ENCODE measurements at regions not wholly inside any gene's neighbourhood (a gene's known extent, or its start where the extent isn't known, plus 50 kb on each side); places are given as distances from the start of the nearest gene placed in this dataset.

DNA sequence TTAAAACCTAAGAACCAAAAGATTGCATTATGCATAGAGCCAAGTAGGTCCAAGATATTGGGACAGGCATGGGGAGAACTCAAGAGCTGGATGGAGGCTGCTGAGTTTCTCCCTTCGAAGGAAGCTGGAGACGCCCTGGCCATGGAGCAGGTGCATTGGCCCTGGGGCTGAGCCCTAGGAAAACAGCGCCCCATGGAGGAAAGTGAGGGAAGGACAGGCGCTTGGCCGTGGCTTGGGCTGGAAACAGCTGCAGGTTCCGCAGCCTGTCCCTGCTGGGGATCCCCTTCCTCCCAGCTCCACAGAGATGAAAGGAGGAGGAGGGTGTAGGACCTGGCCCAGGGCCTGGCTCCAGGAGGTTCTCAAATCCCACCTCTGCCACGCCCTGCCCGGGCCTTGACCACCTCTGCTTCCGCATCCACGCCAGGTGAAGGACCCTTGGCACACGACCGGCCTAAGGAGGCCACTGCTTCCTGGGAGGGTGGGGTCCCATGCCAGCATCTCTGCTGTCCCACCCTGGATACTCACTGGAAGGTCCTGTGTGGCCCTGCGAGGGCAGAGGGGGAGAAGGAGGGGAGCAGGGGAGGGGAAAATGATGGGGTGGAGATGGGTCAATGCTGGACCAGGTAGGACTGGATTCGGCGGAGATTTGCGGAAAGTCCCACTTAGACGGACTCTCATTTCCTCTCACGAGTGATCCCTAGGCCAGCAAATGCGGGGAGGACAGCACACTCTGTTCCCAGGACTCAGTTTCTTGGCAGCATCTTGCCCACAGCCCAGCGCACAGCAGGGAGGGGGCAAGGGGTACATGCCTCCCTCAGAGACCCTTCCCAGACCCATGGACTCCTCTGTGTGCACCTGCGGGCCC is 258.6 kb upstream of the TCERG1L start:
- Histone ChIP-seq H3K36me3 (ENCODE audit: control insufficient read depth, insufficient read depth, low read length) (no peaks in the 10 kb centered on the region), H3K9ac (ENCODE audit: low read length) (no peak overlapping the region), H3K4me1 (ENCODE audit: control insufficient read depth, insufficient read depth, low read length) (no peaks in the 10 kb centered on the region), H3K4me3 (ENCODE audit: low read length) (no peak overlapping the region), H3K27me3 (ENCODE audit: control insufficient read depth, insufficient read depth, low read length) (no peaks in the 10 kb centered on the region), H3K27ac (ENCODE audit: low read depth, low read length) (no peak overlapping the region)

DNA sequence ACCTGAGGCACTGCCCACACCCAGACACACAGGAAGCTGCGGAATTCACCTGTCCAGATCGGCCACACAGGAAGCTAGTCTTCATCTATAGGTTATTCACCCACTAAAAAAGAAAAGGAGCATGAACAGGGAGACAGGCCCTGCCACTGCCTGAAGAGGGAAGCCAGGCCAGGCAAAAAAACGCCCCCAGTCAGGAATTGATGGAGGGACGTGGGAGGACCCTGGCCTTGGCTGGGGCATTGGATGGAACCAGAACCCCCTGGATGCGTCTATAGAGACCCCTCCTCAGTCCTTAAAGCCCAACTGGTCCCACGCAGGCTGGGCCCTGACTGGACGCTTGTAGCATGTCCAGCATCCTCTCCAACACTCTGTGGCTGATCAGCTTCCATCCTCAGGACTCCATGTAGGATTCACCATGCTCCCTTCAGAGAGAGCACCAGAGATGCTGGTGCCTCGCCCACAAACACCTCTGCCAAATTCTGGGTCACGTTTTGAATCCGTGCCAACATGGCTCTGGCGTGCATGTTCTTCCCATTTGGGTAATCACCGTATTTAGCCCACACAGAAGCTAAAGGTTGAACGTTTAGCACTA is 259.3 kb upstream of the TCERG1L start:
- Histone ChIP-seq H3K4me1 (ENCODE audit: control insufficient read depth, insufficient read depth, low read length) (no peaks in the 10 kb centered on the region), H3K36me3 (ENCODE audit: control insufficient read depth, insufficient read depth, low read length) (no peaks in the 10 kb centered on the region), H3K27ac (ENCODE audit: low read depth, low read length) (no peak overlapping the region), H3K9ac (ENCODE audit: low read length) (no peak overlapping the region), H3K4me3 (ENCODE audit: low read length) (no peak overlapping the region), H3K27me3 (ENCODE audit: control insufficient read depth, insufficient read depth, low read length) (no peaks in the 10 kb centered on the region)

DNA sequence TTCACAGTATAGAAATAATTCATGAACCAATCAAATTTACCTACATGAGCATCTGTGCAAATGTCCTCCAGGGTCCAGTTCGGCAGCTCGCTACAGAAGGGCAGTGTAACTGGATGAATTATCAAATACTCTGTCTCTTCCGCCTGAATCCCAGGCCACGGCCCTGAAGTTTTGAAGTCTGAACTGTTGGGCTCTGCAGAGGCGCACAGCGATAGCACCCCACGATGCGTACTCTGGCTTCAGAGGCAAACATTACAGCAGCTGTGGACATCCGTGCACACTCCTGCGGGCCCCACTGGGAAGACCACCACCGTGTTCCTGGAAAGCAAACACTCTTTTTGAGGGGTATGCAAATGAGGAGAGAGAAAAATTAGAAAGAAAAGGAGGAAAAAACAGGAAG is 259.8 kb upstream of the TCERG1L start:
- Histone ChIP-seq H3K36me3 (ENCODE audit: control insufficient read depth, insufficient read depth, low read length) (no peaks in the 10 kb centered on the region), H3K27ac (ENCODE audit: low read depth, low read length) (no peak overlapping the region), H3K9ac (ENCODE audit: low read length) (no peak overlapping the region), H3K4me1 (ENCODE audit: control insufficient read depth, insufficient read depth, low read length) (no peaks in the 10 kb centered on the region), H3K4me3 (ENCODE audit: low read length) (no peak overlapping the region), H3K27me3 (ENCODE audit: control insufficient read depth, insufficient read depth, low read length) (no peaks in the 10 kb centered on the region)

DNA sequence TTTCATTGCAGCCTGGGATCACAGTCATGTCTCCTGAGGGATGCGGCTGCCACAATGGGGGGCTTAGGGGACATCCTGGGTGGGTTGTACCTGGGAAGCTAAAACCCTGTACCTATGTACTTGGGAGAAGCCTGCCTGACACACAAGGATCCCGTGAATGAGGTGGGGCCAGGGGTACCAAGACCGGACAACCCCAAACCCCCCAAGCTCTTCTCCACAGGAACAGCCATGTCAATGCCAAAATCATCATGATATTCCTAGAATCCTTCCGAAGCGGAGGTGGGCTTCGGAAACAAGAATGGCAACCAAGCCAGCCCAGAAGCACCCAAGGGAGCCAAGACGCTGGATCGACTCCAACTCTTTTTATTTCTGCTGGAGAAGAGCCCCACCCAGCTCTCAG is 260.3 kb upstream of the TCERG1L start:
- Histone ChIP-seq H3K4me1 (ENCODE audit: control insufficient read depth, insufficient read depth, low read length) (no peaks in the 10 kb centered on the region), H3K4me3 (ENCODE audit: low read length) (no peak overlapping the region), H3K36me3 (ENCODE audit: control insufficient read depth, insufficient read depth, low read length) (no peaks in the 10 kb centered on the region), H3K9ac (ENCODE audit: low read length) (no peak overlapping the region), H3K27ac (ENCODE audit: low read depth, low read length) (no peak overlapping the region), H3K27me3 (ENCODE audit: control insufficient read depth, insufficient read depth, low read length) (no peaks in the 10 kb centered on the region)

DNA sequence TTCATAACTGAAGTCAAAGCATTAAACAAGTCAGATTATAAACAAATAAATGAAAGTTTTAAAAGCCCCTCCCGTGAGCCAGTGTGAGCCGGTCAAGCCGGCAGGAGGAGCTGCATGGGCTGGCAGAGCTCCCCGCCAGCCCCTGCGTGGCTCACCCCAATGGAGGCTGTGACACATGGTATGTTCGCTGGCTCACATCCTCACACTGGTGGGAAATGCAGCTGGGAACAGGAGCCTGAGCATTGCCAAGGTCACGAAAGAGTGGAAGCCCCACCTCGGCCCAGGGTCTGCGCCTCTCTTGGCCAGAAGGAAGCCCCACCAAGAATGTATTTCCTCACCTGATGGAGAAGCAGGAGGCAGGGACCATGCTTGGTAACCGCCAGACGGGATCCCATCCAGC is 261.7 kb upstream of the TCERG1L start:
- H3K27ac ChIP-seq (ENCODE audit: low read depth, low read length) = no peak overlapping the region
- no peak overlapping the region for H3K4me3 ChIP-seq (ENCODE audit: low read length)
- no peak overlapping the region for H3K9ac ChIP-seq (ENCODE audit: low read length)
- no peaks in the 10 kb centered on the region for H3K27me3 ChIP-seq (ENCODE audit: control insufficient read depth, insufficient read depth, low read length)
- H3K4me1 ChIP-seq (ENCODE audit: control insufficient read depth, insufficient read depth, low read length) = no peaks in the 10 kb centered on the region
- no peaks in the 10 kb centered on the region for H3K36me3 ChIP-seq (ENCODE audit: control insufficient read depth, insufficient read depth, low read length)

DNA sequence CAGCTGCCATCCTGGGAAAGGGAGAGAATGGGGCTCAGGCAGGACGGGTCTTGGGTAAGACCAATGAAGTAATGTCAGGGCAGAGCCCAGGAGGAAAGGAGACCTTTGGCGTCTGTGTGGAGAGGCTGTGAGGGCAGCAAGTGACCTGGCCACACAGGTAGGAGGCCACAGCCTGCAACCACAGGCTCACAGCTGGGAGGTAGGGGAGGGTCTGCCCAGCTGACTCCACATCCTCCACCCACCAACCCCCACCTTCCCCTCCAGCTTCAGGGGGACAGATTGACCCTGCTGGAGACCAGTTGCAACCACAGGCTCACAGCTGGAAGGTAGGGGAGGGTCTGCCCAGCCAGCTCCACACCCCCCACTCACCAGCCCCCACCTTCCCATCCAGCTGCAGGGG is 262.2 kb upstream of the TCERG1L start:
- Histone ChIP-seq H3K27me3 (ENCODE audit: control insufficient read depth, insufficient read depth, low read length) (no peaks in the 10 kb centered on the region), H3K9ac (ENCODE audit: low read length) (no peak overlapping the region), H3K4me1 (ENCODE audit: control insufficient read depth, insufficient read depth, low read length) (no peaks in the 10 kb centered on the region), H3K4me3 (ENCODE audit: low read length) (no peak overlapping the region), H3K36me3 (ENCODE audit: control insufficient read depth, insufficient read depth, low read length) (no peaks in the 10 kb centered on the region), H3K27ac (ENCODE audit: low read depth, low read length) (no peak overlapping the region)

DNA sequence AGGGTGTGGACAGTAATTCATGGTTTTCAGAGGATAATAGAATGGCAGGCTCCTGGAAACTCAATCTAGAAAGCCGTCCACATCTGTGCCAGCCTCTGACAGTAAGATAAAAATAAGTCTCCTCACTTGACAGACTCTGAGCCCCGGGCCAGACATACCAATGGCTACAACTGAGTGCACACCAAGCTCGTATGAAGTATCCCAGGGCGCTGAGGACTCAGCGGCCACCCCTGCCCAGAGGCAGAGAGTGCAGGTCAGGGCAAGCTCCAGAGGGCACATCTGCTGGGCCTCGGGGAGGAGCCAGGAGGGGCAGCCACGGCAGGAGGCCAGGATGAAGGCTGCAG is 262.8 kb upstream of the TCERG1L start:
- no peak overlapping the region for H3K9ac ChIP-seq (ENCODE audit: low read length)
- no peak overlapping the region for H3K4me3 ChIP-seq (ENCODE audit: low read length)
- H3K4me1 ChIP-seq (ENCODE audit: control insufficient read depth, insufficient read depth, low read length) = no peaks in the 10 kb centered on the region
- H3K27me3 ChIP-seq (ENCODE audit: control insufficient read depth, insufficient read depth, low read length) = no peaks in the 10 kb centered on the region
- no peak overlapping the region for H3K27ac ChIP-seq (ENCODE audit: low read depth, low read length)
- no peaks in the 10 kb centered on the region for H3K36me3 ChIP-seq (ENCODE audit: control insufficient read depth, insufficient read depth, low read length)

DNA sequence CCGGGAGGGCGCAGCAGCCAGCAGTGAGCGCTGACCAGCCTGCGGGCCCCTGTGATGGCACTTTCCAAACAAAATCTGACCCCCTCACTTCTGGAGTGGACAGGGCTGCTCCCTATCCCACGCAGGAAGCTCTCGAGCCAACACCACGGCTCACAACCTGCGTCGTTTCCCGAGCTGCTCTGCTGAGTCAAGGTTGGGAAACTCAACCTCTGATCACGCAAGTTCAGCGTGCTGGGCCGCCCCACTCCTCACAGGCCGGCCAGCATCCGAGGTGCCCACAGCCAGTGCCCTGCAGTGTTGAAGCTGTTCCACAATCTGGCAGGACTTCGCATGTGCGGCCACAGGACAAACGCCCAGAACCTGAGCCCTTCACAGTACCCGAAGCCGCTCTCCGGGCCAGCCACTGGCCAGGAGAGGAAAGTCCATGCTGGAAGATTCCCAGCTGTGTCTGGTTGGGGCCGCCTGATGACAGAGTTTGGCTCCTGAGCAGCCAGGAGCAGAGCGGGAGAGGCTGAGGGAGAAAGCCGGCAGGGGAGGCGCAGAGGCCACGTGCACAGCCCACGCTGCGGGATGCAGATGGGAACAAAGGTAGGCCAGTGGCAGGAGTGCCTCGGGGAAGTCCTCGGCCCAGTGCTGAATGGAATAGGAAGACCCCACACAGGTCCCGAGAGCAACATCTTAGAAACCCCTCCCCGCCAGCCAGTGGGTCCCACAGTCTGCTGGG is 263.3 kb upstream of the TCERG1L start:
- H3K36me3 ChIP-seq (ENCODE audit: control insufficient read depth, insufficient read depth, low read length) = no peaks in the 10 kb centered on the region
- H3K4me1 ChIP-seq (ENCODE audit: control insufficient read depth, insufficient read depth, low read length) = no peaks in the 10 kb centered on the region
- no peak overlapping the region for H3K27ac ChIP-seq (ENCODE audit: low read depth, low read length)
- no peaks in the 10 kb centered on the region for H3K27me3 ChIP-seq (ENCODE audit: control insufficient read depth, insufficient read depth, low read length)
- H3K4me3 ChIP-seq (ENCODE audit: low read length) = no peak overlapping the region
- H3K9ac ChIP-seq (ENCODE audit: low read length) = no peak overlapping the region

DNA sequence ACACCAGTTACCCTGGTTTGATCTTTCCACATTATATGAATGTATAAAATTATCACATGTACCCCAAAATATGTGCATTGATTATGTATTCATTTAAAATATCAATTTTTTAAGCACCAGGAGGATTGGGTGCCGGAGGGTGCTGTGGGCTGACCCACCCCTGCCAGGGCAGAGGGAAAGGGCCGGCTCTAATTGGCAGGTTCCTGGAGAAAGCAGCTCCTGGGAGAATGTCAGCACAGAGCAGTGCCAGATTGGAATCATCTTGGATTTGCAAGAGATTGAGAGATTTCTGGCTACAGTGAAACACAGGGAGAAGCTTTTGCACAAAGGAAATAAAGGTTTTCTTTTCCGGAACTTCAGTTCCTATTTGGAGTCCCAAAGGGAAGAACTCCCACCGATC is 264.4 kb upstream of the TCERG1L start:
- Histone ChIP-seq H3K27ac (ENCODE audit: low read depth, low read length) (no peak overlapping the region), H3K9ac (ENCODE audit: low read length) (no peak overlapping the region), H3K36me3 (ENCODE audit: control insufficient read depth, insufficient read depth, low read length) (no peaks in the 10 kb centered on the region), H3K4me1 (ENCODE audit: control insufficient read depth, insufficient read depth, low read length) (no peaks in the 10 kb centered on the region), H3K27me3 (ENCODE audit: control insufficient read depth, insufficient read depth, low read length) (no peaks in the 10 kb centered on the region), H3K4me3 (ENCODE audit: low read length) (no peak overlapping the region)

DNA sequence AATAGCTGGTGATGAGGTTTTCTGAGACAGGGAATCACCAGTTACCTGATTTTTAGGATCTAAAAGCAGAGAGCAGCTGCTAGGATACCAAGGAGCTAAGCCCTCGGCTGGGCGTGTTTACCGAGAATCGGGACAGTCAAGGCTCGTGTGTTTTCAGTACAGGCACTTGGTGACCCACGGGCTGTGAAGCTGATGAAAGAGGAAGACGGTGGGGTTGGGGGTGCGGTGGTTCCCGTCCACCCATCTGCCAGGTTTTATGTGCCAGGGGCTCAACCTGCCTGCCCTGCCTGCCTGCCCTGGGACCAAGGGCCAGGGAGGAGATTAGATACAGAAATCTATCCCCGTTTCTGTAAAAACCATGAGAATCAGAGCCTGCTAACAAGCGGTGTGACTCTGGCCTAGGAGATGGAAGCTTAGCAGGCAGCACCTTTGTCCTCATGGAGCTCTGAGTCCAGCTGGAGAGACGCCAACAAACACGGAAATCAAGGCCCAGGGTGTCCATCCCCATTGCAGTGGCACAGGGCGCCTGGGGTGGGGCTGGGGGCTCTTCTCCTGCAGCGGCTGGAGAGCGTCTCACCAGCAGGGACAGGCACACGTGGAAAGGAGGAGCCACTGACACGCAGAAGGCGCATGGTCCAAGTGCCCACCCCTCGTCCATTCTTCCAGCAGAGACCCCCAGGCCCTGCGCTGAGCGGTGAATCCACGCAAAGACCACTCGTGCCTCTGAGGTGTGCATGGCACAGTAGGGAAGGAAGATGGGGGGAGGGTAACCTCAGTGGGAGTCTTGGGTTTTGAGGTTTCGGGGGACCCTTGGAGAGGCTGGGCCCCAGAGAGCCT is 265.0 kb upstream of the TCERG1L start:
- Histone ChIP-seq H3K9ac (ENCODE audit: low read length) (no peak overlapping the region), H3K27me3 (ENCODE audit: control insufficient read depth, insufficient read depth, low read length) (no peaks in the 10 kb centered on the region), H3K36me3 (ENCODE audit: control insufficient read depth, insufficient read depth, low read length) (no peaks in the 10 kb centered on the region), H3K27ac (ENCODE audit: low read depth, low read length) (no peak overlapping the region), H3K4me1 (ENCODE audit: control insufficient read depth, insufficient read depth, low read length) (no peaks in the 10 kb centered on the region), H3K4me3 (ENCODE audit: low read length) (no peak overlapping the region)

DNA sequence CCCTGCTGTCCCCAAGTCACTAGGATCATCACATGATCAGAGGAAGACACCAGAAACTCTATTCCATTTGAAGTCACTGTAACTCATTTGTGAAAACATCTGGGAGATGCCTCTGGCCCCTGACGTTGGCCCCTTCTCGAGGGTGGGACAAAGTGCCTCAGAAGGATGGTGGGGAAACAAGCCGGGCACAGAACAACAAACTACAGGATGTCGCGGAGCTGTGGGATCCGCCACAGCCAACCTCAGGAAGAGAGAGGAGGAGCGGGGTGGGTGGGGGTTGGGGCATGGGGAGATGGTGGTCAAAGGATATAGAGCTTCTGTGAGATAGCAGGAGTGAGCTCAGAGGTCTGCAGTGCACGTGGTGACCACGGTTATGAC is 265.6 kb upstream of the TCERG1L start:
- Histone ChIP-seq H3K4me3 (ENCODE audit: low read length) (no peak overlapping the region), H3K27ac (ENCODE audit: low read depth, low read length) (no peak overlapping the region)

DNA sequence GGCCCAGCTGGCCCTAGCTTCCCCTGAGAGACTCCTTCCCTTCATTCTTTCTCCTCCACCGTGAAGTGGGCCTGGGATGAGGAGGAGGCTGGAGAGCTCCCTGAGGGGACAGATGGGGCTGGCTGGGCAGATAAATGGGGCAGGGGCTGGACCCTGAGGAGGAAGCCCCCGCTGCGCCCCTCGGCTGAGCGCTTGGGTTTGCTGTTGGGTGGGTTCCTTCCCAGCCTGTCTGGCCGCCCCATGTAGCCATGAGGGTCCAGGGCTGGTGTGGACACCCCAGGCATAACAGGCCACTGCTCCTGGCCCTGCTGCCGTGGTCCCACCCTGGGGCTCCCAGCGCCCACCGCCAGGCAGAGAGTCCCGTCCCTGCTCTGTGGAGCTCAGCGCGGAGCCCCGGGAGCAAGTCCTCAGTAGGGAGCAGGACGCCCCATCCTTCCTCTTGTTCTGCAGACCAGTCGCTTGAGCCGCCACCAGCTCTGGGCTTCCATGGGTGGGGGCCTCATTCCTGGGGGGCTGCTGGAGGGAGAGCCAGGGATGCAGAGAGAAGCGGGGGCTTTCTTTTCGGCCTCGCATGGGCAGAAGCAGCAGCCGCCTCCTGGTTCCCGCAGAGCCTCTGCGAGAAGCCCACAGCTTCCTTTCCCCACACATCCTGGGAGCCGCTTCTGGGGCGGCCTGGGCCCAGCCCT is 266.4 kb upstream of the TCERG1L start:
- no peaks in the 10 kb centered on the region for H3K27me3 ChIP-seq (ENCODE audit: control insufficient read depth, insufficient read depth, low read length)
- H3K9ac ChIP-seq (ENCODE audit: low read length) = no peak overlapping the region
- H3K4me1 ChIP-seq (ENCODE audit: control insufficient read depth, insufficient read depth, low read length) = no peaks in the 10 kb centered on the region
- no peak overlapping the region for H3K27ac ChIP-seq (ENCODE audit: low read depth, low read length)
- no peaks in the 10 kb centered on the region for H3K36me3 ChIP-seq (ENCODE audit: control insufficient read depth, insufficient read depth, low read length)
- H3K4me3 ChIP-seq (ENCODE audit: low read length) = no peak overlapping the region

More for the DNA sequence above, 265.6 kb upstream of the TCERG1L start:
- H3K4me1 ChIP-seq (ENCODE audit: control insufficient read depth, insufficient read depth, low read length) = no peaks in the 10 kb centered on the region
- no peak overlapping the region for H3K9ac ChIP-seq (ENCODE audit: low read length)
- no peaks in the 10 kb centered on the region for H3K27me3 ChIP-seq (ENCODE audit: control insufficient read depth, insufficient read depth, low read length)
- no peaks in the 10 kb centered on the region for H3K36me3 ChIP-seq (ENCODE audit: control insufficient read depth, insufficient read depth, low read length)

All from rectal smooth muscle tissue (tissue), 1 donor.